NCI-H774 (cell line): ENCODE measurements at regions not wholly inside any gene's neighbourhood (a gene's known extent, or its start where the extent isn't known, plus 50 kb on each side); places are given as distances from the start of the nearest gene placed in this dataset.

ENCODE experiments used
- DNase-seq: peaks from one replicate; lab custom pipeline; 2025; lab: John Stamatoyannopoulos, UW

GRCh38 chr11:104225047-104225446, 61.1 kb upstream of the PDGFD start:
- no peak for DNase-seq

GRCh38 chr11:104222464-104222863, 58.5 kb upstream of the PDGFD start:
- no peak for DNase-seq

- DNase-seq, result no peak
Observed at GRCh38 chr11:104221455-104221854, 57.5 kb upstream of the PDGFD start.

GRCh38 chr11:104219096-104219495, 55.1 kb upstream of the PDGFD start:
- no peak for DNase-seq

- no peak for DNase-seq
Observed at GRCh38 chr11:104214517-104214916, 50.6 kb upstream of the PDGFD start.
